HG02571 (cell line): ENCODE measurements at regions not wholly inside any gene's neighbourhood (a gene's known extent, or its start where the extent isn't known, plus 50 kb on each side); places are given as distances from the start of the nearest gene placed in this dataset.
A peak's percentile ranks its signal among the peaks of the same experiment; 100 is the strongest.

Experiments used
- ATAC-seq: cut with Tn5 transposase; IDR thresholded peaks from one replicate; pipeline ENCODE4 v1.9.1; 2021; ENCODE audit warnings: mild to moderate bottlenecking, moderate library complexity; ENCODE audit not compliant: unreplicated experiment

- no peak for ATAC-seq
Observed at GRCh38 chr1:219365451-219365850, 191.8 kb downstream of the LYPLAL1 start.

GRCh38 chr1:219362702-219363101 is 189.0 kb downstream of the LYPLAL1 start:
- ATAC-seq: no peak

GRCh38 chr1:219359126-219359525 is 185.4 kb downstream of the LYPLAL1 start:
- no peak for ATAC-seq

DNA sequence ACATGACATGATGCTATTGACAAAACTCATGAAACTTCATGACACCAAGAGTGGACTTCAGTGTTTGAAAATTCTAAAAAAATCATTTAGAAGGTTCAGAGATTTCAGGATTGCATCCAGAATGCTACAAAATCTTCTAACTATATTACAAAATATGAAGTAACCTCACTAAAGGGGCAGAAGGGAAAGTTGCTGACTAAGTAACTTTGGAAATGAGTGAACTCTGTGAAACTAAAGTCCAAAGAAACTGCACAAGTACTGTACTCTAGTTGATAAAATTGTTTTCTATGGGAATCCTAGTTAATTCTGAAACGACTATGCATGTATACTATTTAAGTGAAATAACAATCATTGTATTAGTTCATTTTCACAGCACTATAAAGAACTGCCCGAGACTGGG is 184.4 kb downstream of the LYPLAL1 start:
- ATAC-seq: no peak

GRCh38 chr1:219354962-219355361 is 181.3 kb downstream of the LYPLAL1 start:
- no peak for ATAC-seq

- no peak for ATAC-seq
Observed at GRCh38 chr1:219352961-219353651, 179.4 kb downstream of the LYPLAL1 start.

GRCh38 chr1:219350172-219350931 is 176.7 kb downstream of the LYPLAL1 start:
- no peak for ATAC-seq

DNA sequence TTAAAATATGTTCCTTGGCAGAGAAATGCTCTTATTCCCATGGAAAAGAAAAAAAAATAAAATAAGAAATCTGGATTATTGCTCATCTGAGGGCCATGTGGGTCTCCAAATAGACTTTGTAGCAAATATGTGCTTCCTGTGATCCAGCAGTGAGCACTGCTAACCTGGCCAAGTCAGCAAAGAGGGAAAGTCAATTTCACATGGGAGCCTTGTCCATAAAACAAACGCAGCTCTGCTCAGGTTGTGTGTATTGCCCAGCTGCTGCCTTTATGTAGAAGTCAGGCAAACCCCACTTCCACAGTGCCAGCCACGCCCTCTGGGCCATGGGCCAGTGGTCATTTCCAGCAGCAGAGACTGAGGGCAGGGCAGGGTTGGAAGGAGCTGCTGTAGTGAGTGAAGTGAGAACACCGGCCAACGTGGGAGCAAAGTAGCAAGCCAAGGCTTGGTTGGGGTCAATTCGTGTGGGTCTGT is 174.3 kb downstream of the LYPLAL1 start:
- ATAC-seq: no peak

GRCh38 chr1:219347376-219347775 is 173.7 kb downstream of the LYPLAL1 start:
- ATAC-seq: no peak

DNA sequence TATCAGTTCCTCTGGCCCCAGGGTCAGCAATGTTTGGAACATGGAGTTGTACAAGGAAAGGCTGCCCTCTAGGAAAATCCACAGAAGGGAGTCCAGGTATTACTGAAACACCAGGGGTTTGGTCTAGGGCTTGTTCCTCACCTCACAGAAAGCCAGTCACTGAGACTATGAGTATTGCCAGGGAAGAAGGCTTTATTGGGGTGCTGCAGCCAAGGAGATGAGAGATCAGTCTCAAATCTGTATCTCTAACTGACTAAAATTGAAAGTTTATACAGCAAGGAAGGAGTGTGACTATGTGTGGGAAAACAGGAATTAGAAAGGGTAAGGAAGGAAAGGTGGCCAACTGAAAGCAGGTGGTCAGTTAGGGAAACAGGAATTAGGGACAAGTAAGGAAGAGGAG is 172.3 kb downstream of the LYPLAL1 start:
- no peak for ATAC-seq

DNA sequence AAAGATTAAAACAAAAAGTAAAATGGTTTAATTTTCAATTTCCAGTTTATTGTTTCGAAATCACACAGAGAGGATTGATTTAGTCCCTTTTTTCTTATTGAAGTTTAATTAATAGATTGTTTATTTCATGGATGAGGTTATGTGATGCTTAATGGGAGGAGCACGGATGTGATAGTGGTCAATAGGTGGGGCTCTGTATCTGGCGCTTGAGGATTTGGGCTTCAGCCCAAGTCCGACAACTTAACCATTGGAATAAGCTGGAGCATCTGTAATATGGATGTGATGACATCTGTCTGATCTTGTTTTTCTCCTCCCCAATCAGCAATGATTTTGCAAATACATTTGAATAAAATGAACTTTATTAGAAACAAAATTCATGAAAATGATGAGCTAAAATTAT is 169.2 kb downstream of the LYPLAL1 start:
- no peak for ATAC-seq

- ATAC-seq: no peak
Observed at GRCh38 chr1:219340796-219341195, 167.1 kb downstream of the LYPLAL1 start.

DNA sequence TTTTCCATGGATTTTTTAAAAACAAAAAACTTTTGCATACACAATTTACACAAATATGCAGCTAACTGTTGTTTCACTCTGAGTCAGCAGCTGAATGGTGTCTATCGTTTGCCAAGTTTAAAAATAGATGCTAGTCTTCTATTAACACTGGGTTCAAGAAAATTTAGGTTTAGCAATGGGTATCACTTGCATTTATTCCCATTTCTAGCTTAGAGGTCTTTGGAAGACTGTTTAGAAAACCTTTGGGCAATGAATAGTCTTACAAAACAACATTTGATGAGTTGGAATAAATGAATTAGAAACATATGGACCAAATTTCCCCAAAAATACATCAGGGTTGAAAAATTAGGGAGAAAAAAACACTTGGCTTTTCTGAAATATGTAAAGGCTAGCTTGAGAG is 165.8 kb downstream of the LYPLAL1 start:
- ATAC-seq: no peak

- ATAC-seq: no peak
Observed at GRCh38 chr1:219337588-219337987, 163.9 kb downstream of the LYPLAL1 start.

DNA sequence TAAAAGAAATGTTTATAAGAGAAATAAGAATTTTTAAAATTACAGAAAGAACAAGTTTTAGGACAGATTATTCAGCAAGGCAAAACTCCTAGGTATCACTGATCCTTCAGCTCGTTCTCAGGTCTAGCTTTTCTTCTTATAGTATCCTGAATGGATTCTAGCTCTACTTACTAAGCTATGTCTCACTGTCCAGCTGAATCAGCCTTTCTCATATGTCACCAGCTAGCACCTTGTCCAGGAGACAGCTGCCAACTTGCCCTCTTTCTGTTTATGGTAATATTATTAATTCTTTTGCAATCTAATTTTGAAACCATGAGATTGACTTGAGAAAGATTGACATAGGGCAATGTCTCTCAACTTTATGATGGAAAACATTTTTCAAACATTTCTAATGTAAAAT is 159.9 kb downstream of the LYPLAL1 start:
- ATAC-seq: no peak

DNA sequence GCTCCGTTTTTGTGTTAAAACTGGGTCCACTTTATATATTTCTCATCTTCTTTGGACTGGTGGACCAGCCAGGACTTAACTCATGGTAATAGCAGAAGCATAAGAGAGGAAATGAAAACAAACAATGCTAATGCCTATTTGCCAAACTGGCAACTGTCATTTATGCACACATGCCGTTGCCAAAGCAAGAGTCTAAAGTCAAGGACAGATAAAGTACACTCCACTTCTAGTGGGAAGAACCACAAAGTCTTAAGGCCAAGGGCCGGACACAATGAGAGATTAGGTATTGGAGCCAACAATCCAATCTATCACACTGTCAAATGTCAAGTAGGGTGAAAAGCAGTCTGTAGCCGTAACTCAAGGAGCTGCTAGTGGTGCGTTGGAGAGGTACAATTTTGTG is 157.7 kb downstream of the LYPLAL1 start:
- no peak for ATAC-seq

- no peak for ATAC-seq
Observed at GRCh38 chr1:219330669-219331068, 157.0 kb downstream of the LYPLAL1 start.

DNA sequence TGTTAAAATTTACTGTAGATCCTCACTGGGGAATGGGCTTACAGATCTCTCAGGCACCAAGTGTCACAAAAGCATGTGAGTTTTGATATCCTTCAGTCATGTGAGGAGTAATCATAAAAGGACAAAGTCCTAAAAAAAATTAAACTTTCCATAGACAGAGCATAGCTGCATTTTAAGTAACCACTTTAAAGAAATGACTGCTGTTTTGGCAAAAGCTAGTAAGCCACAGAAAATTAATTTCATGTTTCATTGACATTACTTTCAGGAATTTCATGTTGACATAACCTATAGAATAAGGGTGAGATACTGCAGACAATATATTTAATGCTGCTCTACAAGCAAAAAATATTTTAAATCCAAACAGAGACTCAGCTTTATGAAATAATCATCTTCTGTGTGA is 156.3 kb downstream of the LYPLAL1 start:
- ATAC-seq: no peak

DNA sequence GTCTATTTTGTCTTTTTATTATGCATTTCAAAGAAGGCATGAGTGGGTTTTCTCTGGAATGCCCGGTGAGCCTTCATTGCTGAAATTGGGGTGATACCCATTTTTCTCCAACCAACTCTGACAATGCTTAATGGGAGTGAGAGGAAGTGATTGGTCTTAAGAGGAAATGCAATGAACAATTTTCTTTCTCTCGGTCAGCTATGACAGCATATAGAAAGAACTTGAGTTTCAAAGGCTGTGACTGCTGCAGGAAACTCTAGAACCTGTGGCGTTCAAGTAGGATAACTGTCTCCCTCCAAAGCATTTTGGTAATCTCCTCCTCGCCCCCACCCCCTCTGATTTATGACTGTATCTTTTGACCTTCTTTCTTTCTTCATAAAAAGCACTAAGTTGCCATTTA is 155.9 kb downstream of the LYPLAL1 start:
- ATAC-seq: no peak

GRCh38 chr1:219326843-219327242 is 153.2 kb downstream of the LYPLAL1 start:
- ATAC-seq: no peak

DNA sequence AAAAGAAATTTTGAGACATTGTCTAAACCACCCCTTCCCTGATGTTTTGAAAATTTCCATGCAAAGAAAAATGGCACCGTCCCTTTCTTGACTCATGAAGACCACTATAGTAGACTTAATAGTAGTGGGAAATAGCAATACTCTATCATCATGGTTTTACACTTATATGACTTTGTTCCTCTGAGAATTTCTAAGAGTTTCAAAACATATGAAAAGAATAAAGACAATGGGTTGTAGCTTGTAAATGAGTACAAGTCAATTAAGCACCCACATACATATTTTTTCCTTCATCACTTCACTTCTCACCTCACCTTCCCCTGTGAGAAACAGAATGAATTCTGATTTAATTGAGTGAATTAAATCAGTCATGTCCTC is 151.7 kb downstream of the LYPLAL1 start:
- ATAC-seq: peak; percentile 19

- peak; percentile 76 for ATAC-seq
Observed at GRCh38 chr1:219324629-219325367, 151.1 kb downstream of the LYPLAL1 start.
